Fibroblast of the conjunctiva (primary cell): ENCODE measurements at regions not wholly inside any gene's neighbourhood (a gene's known extent, or its start where the extent isn't known, plus 50 kb on each side); places are given as distances from the start of the nearest gene placed in this dataset.
"Not testable (repeated sequence)": the region's sequence is repeated elsewhere in the genome, so short reads cannot be mapped to it uniquely, and the experiment has no call there.

Experiments
- DNase-seq: peaks from one replicate; pipeline ENCODE4 v3.0.0-alpha.2; 2010; ENCODE audit warnings: low read depth

- DNase-seq: no peak
Measured at GRCh38 chr2:190742431-190742830, 93.5 kb downstream of the NAB1 start.

GRCh38 chr2:190744041-190744440, 95.2 kb downstream of the NAB1 start:
- DNase-seq: no peak

- DNase-seq: no peak
Measured at GRCh38 chr2:190746971-190747761, 98.3 kb downstream of the NAB1 start.

GRCh38 chr2:190748966-190749365, 100.1 kb downstream of the NAB1 start:
- no peak for DNase-seq

DNA sequence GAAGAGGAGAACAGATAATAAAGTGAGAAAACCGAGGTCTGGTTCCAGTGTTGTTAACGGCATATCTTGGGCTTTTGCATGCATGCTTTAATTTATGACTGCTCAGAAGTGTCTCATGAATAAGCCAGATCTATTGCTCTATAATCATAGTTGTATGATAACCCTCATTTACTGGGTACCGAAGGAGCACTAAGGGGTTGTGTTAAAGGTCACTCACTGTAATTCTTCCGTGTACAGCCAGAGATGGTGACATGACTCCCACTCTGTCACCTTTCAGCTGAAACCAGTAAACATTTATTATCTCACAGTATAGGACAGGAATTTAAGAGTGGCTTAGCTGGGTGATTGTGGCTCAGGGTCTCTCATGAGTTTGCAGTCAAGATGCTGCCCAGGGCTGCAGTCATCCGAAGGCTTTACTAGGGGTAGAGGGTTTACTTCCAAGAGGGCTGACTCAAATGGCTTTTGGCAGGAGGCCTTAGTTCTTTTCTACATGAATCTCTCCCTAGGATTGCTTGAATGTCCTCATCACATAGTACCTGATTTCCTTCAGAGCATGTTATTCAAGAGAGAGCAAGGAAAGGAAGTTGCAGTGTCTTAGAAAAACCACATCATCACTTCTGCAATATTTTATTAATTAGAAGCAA, 107.0 kb downstream of the NAB1 start:
- DNase-seq: no peak

DNA sequence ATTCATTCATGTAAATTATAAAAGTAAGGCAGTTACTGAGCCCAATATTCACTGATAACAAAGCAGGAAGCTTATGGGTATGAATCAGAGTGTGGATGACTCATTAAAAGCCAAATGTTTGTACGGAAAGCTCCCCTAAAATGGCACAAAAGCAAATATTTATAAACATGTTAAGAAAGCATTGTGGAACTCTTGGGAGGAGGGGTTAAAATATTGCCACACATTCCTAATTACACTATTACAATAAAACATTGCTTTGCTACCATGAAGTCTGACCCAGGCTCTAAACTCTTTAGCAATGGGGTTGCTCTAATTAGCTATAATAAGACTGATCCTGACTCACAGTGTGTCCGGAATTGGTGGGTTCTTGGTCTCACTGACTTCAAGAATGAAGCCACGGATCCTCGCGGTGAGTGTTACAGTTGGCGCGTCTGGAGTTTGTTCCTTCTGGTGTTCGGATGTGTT, 110.9 kb downstream of the NAB1 start:
- DNase-seq: peak; percentile 53

- DNase-seq: not testable (repeated sequence)
Measured at GRCh38 chr2:190760353-190761150, 111.7 kb downstream of the NAB1 start.

DNA sequence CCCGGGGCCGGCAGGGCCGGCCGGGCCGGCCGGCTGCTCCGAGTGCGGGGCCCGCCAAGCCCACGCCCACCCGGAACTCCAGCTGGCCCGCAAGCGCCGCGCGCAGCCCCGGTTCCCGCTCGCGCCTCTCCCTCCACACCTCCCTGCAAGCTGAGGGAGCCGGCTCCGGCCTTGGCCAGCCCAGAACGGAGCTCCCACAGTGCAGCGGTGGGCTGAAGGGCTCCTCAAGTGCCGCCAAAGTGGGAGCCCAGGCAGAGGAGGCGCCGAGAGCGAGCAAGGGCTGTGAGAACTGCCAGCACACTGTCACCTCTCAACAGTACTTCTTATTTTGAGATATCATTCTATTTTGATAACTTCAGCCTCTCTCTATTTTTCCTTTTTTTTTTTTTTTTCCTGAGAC, 112.3 kb downstream of the NAB1 start:
- DNase-seq: not testable (repeated sequence)

GRCh38 chr2:190762566-190762965, 113.7 kb downstream of the NAB1 start:
- no peak for DNase-seq

- no peak for DNase-seq
Measured at GRCh38 chr2:190763100-190763499, 114.2 kb downstream of the NAB1 start.

GRCh38 chr2:190763901-190764514, 115.1 kb downstream of the NAB1 start:
- DNase-seq: no peak

DNA sequence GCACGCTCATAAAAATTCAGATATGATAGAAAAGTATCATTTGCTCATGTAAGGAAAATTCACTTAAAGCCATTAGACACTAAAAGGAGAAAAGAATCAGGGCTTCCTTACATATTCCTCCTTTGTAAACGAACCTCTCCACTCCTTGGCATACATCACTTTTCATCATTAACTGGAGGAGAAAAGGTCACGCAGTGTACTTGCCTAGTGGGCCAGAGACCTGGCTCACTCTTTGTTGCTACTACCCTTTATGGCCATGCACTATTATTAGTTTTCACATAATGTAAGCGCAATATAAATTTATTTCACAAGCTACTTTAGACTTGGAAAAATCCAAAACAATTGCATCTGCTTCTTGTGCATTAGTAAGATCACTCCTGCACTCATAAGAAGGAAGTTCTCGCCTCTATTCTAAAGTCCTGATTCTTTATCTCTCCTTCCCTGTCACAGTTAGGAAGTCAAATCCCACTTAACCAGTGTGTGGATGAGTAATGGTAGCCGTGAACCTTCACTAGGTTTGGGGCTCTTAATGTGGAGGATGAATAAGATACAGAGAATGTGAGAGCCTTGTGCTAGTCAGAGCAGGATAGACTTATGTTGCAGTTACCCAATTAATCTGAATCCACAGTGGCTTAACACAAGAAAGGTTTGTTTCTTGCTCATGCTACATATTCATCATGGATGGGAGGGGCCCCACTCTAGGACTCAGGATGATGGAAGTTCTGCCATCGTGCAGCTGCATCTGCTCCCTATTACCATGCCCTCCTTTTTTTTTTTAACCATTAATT, 115.0 kb upstream of the GLS start:
- DNase-seq: peak; percentile 5

DNA sequence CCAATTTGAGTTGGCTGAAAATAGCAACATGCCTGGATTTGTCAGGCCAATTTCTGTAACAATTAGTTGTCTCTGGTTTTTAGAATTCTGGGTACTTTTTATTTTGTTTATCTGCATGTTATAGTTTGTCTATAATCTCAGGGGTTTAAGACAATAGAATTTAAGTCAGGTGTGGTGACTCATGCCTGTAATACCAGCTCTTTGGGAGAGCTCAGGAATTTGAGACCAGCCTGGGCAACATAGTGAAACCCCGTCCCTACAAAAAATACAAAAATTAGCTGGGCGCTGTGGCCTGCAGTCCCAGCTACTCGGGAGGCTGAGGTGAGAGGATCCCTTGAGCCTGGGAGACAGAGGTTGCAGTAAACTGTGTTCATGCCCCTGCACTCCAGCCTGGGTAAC, 114.4 kb upstream of the GLS start:
- DNase-seq: no peak

GRCh38 chr2:190766595-190766994, 114.0 kb upstream of the GLS start:
- DNase-seq: no peak

DNA sequence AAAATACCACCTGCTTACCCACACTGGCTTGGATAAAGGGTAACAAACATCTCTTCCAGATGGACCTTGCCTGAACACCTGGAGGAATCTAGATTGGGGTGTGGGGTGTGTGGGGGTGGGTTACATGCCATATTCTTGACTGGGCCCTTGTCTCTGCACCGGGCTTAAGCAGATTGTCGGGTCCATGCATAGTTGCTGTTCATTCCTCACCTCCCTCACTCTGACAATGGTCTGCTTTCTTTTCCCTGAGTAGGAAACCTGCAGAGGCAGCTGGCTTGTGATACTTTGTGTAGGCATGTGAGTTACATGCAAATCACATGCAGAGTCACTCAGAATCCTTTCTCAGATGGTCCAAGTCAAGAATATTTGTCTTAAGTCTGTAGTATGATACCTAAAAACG, 112.8 kb upstream of the GLS start:
- DNase-seq: no peak

DNA sequence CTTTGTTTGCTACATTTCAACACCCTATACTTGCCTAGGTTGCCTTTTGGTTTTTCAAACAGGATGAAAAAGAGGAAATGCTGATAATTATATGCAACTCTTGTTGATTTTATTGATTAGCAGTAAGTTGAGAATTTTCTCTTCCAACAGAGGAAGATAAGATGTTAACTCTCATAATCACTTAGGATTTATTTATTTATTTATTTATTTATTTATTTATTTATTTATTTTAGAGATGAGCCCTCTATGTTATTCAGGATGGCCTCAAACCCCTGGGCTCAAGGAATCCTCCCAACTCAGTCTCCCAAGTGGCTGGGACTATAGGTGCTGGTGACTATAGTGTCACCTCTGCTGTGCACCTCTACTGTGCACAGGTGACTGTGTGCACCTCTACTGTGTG, 111.4 kb upstream of the GLS start:
- no peak for DNase-seq

- DNase-seq: no peak
Measured at GRCh38 chr2:190771726-190772125, 108.9 kb upstream of the GLS start.

GRCh38 chr2:190780594-190780993, 100.0 kb upstream of the GLS start:
- no peak for DNase-seq

- peak; percentile 56 for DNase-seq
Measured at GRCh38 chr2:190781604-190782198, 98.9 kb upstream of the GLS start.

GRCh38 chr2:190782264-190782663, 98.4 kb upstream of the GLS start:
- DNase-seq: no peak
